Liver (tissue), 7 donors: ENCODE measurements at regions not wholly inside any gene's neighbourhood (a gene's known extent, or its start where the extent isn't known, plus 50 kb on each side); places are given as distances from the start of the nearest gene placed in this dataset.

Source experiments
- DNase-seq: peaks from one replicate; pipeline ENCODE4 v3.0.0-alpha.2; 2017; ENCODE audit warnings: low spot score
- H3K27ac ChIP-seq, 2 donors: one replicate each; pipeline ENCODE4 v1.7.0; 2013; ENCODE audit warnings: inconsistent platforms in 2 of 2, low read length in 2 of 2, control low read depth in 1 of 2, low read depth in 1 of 2, mild to moderate bottlenecking in 1 of 2
- H3K27me3 ChIP-seq, 4 donors: one replicate each; pipeline versions ENCODE4 v1.6.1 to v1.7.0; 2013; ENCODE audit warnings: low read length in 3 of 4, inconsistent platforms in 1 of 4, mild to moderate bottlenecking in 1 of 4, moderate library complexity in 1 of 4; ENCODE audit not compliant: control insufficient read depth in 4 of 4, insufficient read depth in 4 of 4
- H3K36me3 ChIP-seq, 4 donors: one replicate each; pipeline versions ENCODE4 v1.6.1 to v1.7.0; 2013; ENCODE audit warnings: low read length in 3 of 4, mild to moderate bottlenecking in 3 of 4, low read depth in 1 of 4, moderate library complexity in 1 of 4; ENCODE audit not compliant: control insufficient read depth in 4 of 4, insufficient read depth in 3 of 4
- H3K4me1 ChIP-seq, 4 donors: one replicate each; pipeline versions ENCODE4 v1.6.1 to v1.7.0; 2013; ENCODE audit warnings: low read length in 3 of 4, mild to moderate bottlenecking in 3 of 4, moderate library complexity in 1 of 4; ENCODE audit not compliant: control insufficient read depth in 4 of 4, insufficient read depth in 4 of 4
- H3K4me3 ChIP-seq, 3 donors: one replicate each; pipeline versions ENCODE4 v1.6.1 to v1.7.0; 2013; ENCODE audit warnings: low read length in 3 of 3, control low read depth in 1 of 3, low read depth in 1 of 3, mild to moderate bottlenecking in 1 of 3
- H3K9ac ChIP-seq, 2 donors: one replicate each; pipeline ENCODE4 v1.7.0; 2013; ENCODE audit warnings: low read length in 2 of 2, mild to moderate bottlenecking in 2 of 2, moderate library complexity in 2 of 2, control low read depth in 1 of 2, low read depth in 1 of 2
- H3K9me3 ChIP-seq, 4 donors: one replicate each; pipeline versions ENCODE4 v1.6.1 to v1.7.0; 2013; ENCODE audit warnings: low read length in 3 of 4; ENCODE audit not compliant: control insufficient read depth in 4 of 4
- ATF3 ChIP-seq: IDR thresholded peaks from 2 replicates; pipeline ENCODE4 v1.6.1; 2016; ENCODE audit warnings: antibody characterized with exemption
- EGR1 ChIP-seq, 2 donors: IDR thresholded peaks; 2 replicates each; pipeline ENCODE4 v1.6.1; 2016 to 2018; ENCODE audit warnings: antibody characterized with exemption in 2 of 2, low read depth in 2 of 2
- FOXA1 ChIP-seq: IDR thresholded peaks from 2 replicates; pipeline ENCODE4 v1.6.1; 2016; ENCODE audit warnings: antibody characterized with exemption
- FOXA2 ChIP-seq: IDR thresholded peaks from 2 replicates; pipeline ENCODE4 v1.6.1; 2016; ENCODE audit warnings: antibody characterized with exemption
- GABPA ChIP-seq, 2 donors: IDR thresholded peaks in 1 of 2; conservative IDR thresholded peaks in 1 of 2; 2 replicates each; pipeline ENCODE4 v1.6.1; 2016; ENCODE audit warnings: antibody characterized with exemption in 2 of 2, mild to moderate bottlenecking in 1 of 2, moderate library complexity in 1 of 2
- HNF4G ChIP-seq: IDR thresholded peaks from 2 replicates; pipeline ENCODE4 v1.6.1; 2016; ENCODE audit warnings: antibody characterized with exemption
- JUND ChIP-seq, 2 donors: IDR thresholded peaks; 2 replicates each; pipeline ENCODE4 v1.6.1; 2016; ENCODE audit warnings: antibody characterized with exemption in 2 of 2
- MAX ChIP-seq: IDR thresholded peaks from 2 replicates; pipeline ENCODE4 v1.6.1; 2016; ENCODE audit warnings: antibody characterized with exemption
- NR2F2 ChIP-seq: IDR thresholded peaks from 2 replicates; pipeline ENCODE4 v1.6.1; 2016; ENCODE audit warnings: antibody characterized with exemption
- RAD21 ChIP-seq, 2 donors: IDR thresholded peaks; 2 replicates each; pipeline ENCODE4 v1.6.1; 2016; ENCODE audit warnings: antibody characterized with exemption in 2 of 2, mild to moderate bottlenecking in 2 of 2
- REST ChIP-seq: IDR thresholded peaks from 2 replicates; pipeline ENCODE4 v1.6.1; 2016; ENCODE audit warnings: antibody characterized with exemption, mild to moderate bottlenecking
- RXRA ChIP-seq, 2 donors: IDR thresholded peaks; 2 replicates each; pipeline ENCODE4 v1.6.1; 2017 to 2018; ENCODE audit warnings: antibody characterized with exemption in 2 of 2, mild to moderate bottlenecking in 1 of 2
- TAF1 ChIP-seq: conservative IDR thresholded peaks from 2 replicates; pipeline ENCODE4 v1.6.1; 2016; ENCODE audit warnings: antibody characterized with exemption, mild to moderate bottlenecking
- YY1 ChIP-seq: IDR thresholded peaks from 2 replicates; pipeline ENCODE4 v1.6.1; 2016; ENCODE audit warnings: antibody characterized with exemption, mild to moderate bottlenecking
- ZBTB33 ChIP-seq: IDR thresholded peaks from 2 replicates; pipeline ENCODE4 v1.6.1; 2016; ENCODE audit warnings: antibody characterized with exemption
- WGBS: extraction: QIAGEN DNeasy Blood & Tissue Kit; methylation state at CpG from one replicate; pipeline ENCODE4 v1.1.7; 2013; 5-methylcytosine and 5-hydroxymethylcytosine counted together
- donor health status: healthy.
- donor health status: healthy.
- donor health status: healthy.
- donor health status: healthy.

- peaks cover 0 to 5% (median 0%) of the 10 kb centered on the region in 4 donors for H3K27me3 ChIP-seq
- no peak for TF ChIP-seq FOXA1
- TF ChIP-seq YY1: no peak
- TF ChIP-seq ZBTB33: no peak
- TF ChIP-seq RAD21 (IDR thresholded peaks at IDR 0.05): no peak
- no peak for TF ChIP-seq REST
- no peak for TF ChIP-seq FOXA2
- TF ChIP-seq JUND (IDR thresholded peaks at IDR 0.05): no peak
- no peak for TF ChIP-seq HNF4G
- TF ChIP-seq ATF3: no peak
- TF ChIP-seq RXRA (IDR thresholded peaks at IDR 0.05): no peak
- no peak for TF ChIP-seq EGR1 (IDR thresholded peaks at IDR 0.05; ENCODE audit: low read depth in 2 of 2)
- no peak for TF ChIP-seq TAF1
- 79% methylated on average over 23 of the region's 23 CpGs for WGBS
- DNase-seq: no peak
- H3K4me1 ChIP-seq: no peaks in the 10 kb centered on the region
- H3K9ac ChIP-seq: no peak overlapping the region
- H3K27ac ChIP-seq: no peak overlapping the region
- no peak overlapping the region for H3K4me3 ChIP-seq
- no peaks in the 10 kb centered on the region for H3K36me3 ChIP-seq
- H3K9me3 ChIP-seq: no peaks in the 10 kb centered on the region
Measured at GRCh38 chr15:98163319-98164045, 203.0 kb downstream of the ARRDC4 start.

GRCh38 chr15:98164571-98164970, 204.1 kb downstream of the ARRDC4 start:
- H3K9ac ChIP-seq: no peak overlapping the region
- H3K9me3 ChIP-seq: no peaks in the 10 kb centered on the region
- no peak overlapping the region for H3K4me3 ChIP-seq
- TF ChIP-seq FOXA1 (no peak), YY1 (no peak), ATF3 (no peak), GABPA (IDR thresholded peaks at IDR 0.05 in 1 of 2, conservative IDR thresholded peaks at IDR 0.05 in 1 of 2) (no peak), MAX (no peak), HNF4G (no peak), EGR1 (IDR thresholded peaks at IDR 0.05; ENCODE audit: low read depth in 2 of 2) (no peak), RXRA (IDR thresholded peaks at IDR 0.05) (no peak), TAF1 (no peak), REST (no peak), NR2F2 (no peak), RAD21 (IDR thresholded peaks at IDR 0.05) (no peak)
- peaks cover 0 to 5% (median 0%) of the 10 kb centered on the region in 4 donors for H3K27me3 ChIP-seq
- 47% methylated on average over 1 of the region's 1 CpG for WGBS
- no peaks in the 10 kb centered on the region for H3K36me3 ChIP-seq
- no peaks in the 10 kb centered on the region for H3K4me1 ChIP-seq
- H3K27ac ChIP-seq: no peak overlapping the region
- DNase-seq: no peak
